Vagina (tissue), 2 donors: ENCODE measurements at regions not wholly inside any gene's neighbourhood (a gene's known extent, or its start where the extent isn't known, plus 50 kb on each side); places are given as distances from the start of the nearest gene placed in this dataset.

Source experiments
- DNase-seq, 2 donors: peaks; one replicate each; pipeline ENCODE4 v3.0.0-alpha.2; 2017; ENCODE audit errors: extremely low spot score in 2 of 2
- H3K27ac ChIP-seq: fragments of 200-600 bp; sonication (generic); one replicate; pipeline ENCODE4 v1.5.1; 2019
- H3K27me3 ChIP-seq: fragments of 200-600 bp; sonication (generic); one replicate; pipeline ENCODE4 v1.5.1; 2019
- H3K36me3 ChIP-seq, 2 donors: fragments of 200-600 bp; sonication (generic); one replicate each; pipeline ENCODE4 v1.5.1; 2017 to 2019
- H3K4me1 ChIP-seq: fragments of 200-600 bp; sonication (generic); one replicate; pipeline ENCODE4 v1.5.1; 2019
- H3K4me3 ChIP-seq, 2 donors: fragments of 200-600 bp; sonication (generic); 1 replicate in 1 of 2; 2 replicates in 1 of 2; pipeline ENCODE4 v1.5.1; 2016 to 2019
- H3K9me3 ChIP-seq: fragments of 200-600 bp; sonication (generic); one replicate; pipeline ENCODE4 v1.5.1; 2019
- CTCF ChIP-seq, 3 experiments: fragments of 450-650 bp in 2 of 3; fragments of 200-600 bp in 1 of 3; sonication (generic) in 1 of 3; IDR thresholded peaks; one replicate each; pipeline ENCODE4 v1.5.1; 2017 to 2019; ENCODE audit warnings: antibody characterized with exemption in 3 of 3, mild to moderate bottlenecking in 2 of 3, moderate library complexity in 2 of 3
- POLR2A ChIP-seq, 2 donors: fragments of 450-650 bp; IDR thresholded peaks; one replicate each; pipeline ENCODE4 v1.6.1; 2017; ENCODE audit warnings: antibody characterized with exemption in 2 of 2, mild to moderate bottlenecking in 2 of 2, moderate library complexity in 2 of 2
- POLR2AphosphoS5 ChIP-seq, 2 donors: sonication (generic); formaldehyde crosslinking; IDR thresholded peaks; one replicate each; pipeline ENCODE4 v1.9.0; 2017; ENCODE audit warnings: antibody characterized with exemption in 2 of 2, mild to moderate bottlenecking in 2 of 2, low read depth in 1 of 2; ENCODE audit not compliant: insufficient read depth in 1 of 2
- intact Hi-C: fragments of 100-400 bp; cut with DNase I; formaldehyde crosslinking; loops from one replicate; pipeline ENCODE4 v1.15.1; 2023

- no peaks in the 10 kb centered on the region for H3K36me3 ChIP-seq
- intact Hi-C loops, result no loop called here
These were observed 726.9 kb upstream of the CHAC2 start for GRCh38 chr2:53040536-53041229.

DNA sequence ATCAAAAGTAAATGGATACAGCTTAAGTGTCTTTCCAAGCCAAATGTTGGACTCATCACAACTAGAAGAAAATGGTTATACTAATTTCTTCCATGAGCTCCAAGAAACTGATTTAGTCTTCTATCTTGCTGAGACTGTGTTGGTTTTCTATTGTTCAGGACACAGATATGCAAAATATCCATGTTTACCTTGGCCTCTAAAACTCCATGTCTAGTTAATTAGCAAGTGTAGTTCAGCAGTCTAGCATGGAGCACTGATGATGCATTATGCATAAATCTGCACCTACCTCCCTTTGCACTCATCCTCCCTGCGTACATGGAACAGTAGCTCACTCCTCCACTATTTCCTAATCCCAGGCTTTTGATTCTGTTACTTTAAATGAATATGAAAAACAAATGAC is 731.4 kb upstream of the CHAC2 start:
- no peaks in the 10 kb centered on the region for H3K9me3 ChIP-seq
- H3K27ac ChIP-seq, result no peak overlapping the region
- no peak for DNase-seq
- H3K4me3 ChIP-seq, result no peak overlapping the region
- no peaks in the 10 kb centered on the region for H3K36me3 ChIP-seq
- no peaks in the 10 kb centered on the region for H3K4me1 ChIP-seq
- intact Hi-C loops, result no loop called here
- TF ChIP-seq CTCF (IDR thresholded peaks at IDR 0.05), result no peak
- no peak for TF ChIP-seq POLR2A (IDR thresholded peaks at IDR 0.05)
- no peak for TF ChIP-seq POLR2AphosphoS5 (IDR thresholded peaks at IDR 0.05; ENCODE audit: insufficient read depth in 1 of 2, low read depth in 1 of 2)
- no peaks in the 10 kb centered on the region for H3K27me3 ChIP-seq

More at GRCh38 chr2:53040536-53041229, 726.9 kb upstream of the CHAC2 start:
- TF ChIP-seq POLR2AphosphoS5 (IDR thresholded peaks at IDR 0.05; ENCODE audit: insufficient read depth in 1 of 2, low read depth in 1 of 2) (no peak), POLR2A (IDR thresholded peaks at IDR 0.05) (no peak), CTCF (IDR thresholded peaks at IDR 0.05) (no peak)
- DNase-seq, result no peak
- Histone ChIP-seq H3K9me3 (no peaks in the 10 kb centered on the region), H3K4me1 (no peaks in the 10 kb centered on the region), H3K4me3 (no peak overlapping the region), H3K27ac (no peak overlapping the region), H3K27me3 (no peaks in the 10 kb centered on the region)

DNA sequence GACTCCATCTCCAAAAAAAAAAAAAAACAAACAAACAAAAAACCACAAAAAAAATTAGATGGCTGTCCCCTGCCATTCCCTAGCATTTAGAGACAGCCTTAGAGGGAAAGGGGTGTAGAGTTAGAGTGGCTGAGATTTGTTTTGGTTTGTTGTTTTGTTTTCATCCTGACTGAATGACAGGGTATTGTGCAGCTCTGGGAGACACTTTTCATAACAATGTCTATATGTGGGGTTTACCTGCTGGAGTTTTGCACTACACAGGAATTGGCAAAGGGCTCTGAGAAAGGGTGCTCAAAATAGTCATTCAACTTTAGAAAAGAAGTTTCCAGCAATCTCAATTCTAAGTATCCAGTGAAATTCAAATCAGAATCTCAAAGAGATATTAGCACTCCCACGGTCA is 732.5 kb upstream of the CHAC2 start:
- no peaks in the 10 kb centered on the region for H3K4me1 ChIP-seq
- no peak for TF ChIP-seq CTCF (IDR thresholded peaks at IDR 0.05)
- TF ChIP-seq POLR2A (IDR thresholded peaks at IDR 0.05), result no peak
- no peak for TF ChIP-seq POLR2AphosphoS5 (IDR thresholded peaks at IDR 0.05; ENCODE audit: insufficient read depth in 1 of 2, low read depth in 1 of 2)
- intact Hi-C loops, result no loop called here

GRCh38 chr2:53033411-53033810 is 734.2 kb upstream of the CHAC2 start:
- no peak overlapping the region for H3K4me3 ChIP-seq
- no peak overlapping the region for H3K27ac ChIP-seq
- intact Hi-C loops, result no loop called here
- no peak for TF ChIP-seq POLR2AphosphoS5 (IDR thresholded peaks at IDR 0.05; ENCODE audit: insufficient read depth in 1 of 2, low read depth in 1 of 2)
- no peak for TF ChIP-seq CTCF (IDR thresholded peaks at IDR 0.05)
- TF ChIP-seq POLR2A (IDR thresholded peaks at IDR 0.05), result no peak
- no peaks in the 10 kb centered on the region for H3K4me1 ChIP-seq
- H3K36me3 ChIP-seq, result no peaks in the 10 kb centered on the region
- no peaks in the 10 kb centered on the region for H3K9me3 ChIP-seq
- DNase-seq, result no peak
- H3K27me3 ChIP-seq, result no peaks in the 10 kb centered on the region

More for the DNA sequence above, 732.5 kb upstream of the CHAC2 start:
- H3K4me3 ChIP-seq, result no peak overlapping the region
- no peaks in the 10 kb centered on the region for H3K27me3 ChIP-seq
- no peak overlapping the region for H3K27ac ChIP-seq
- H3K36me3 ChIP-seq, result no peaks in the 10 kb centered on the region
- DNase-seq, result no peak
- no peaks in the 10 kb centered on the region for H3K9me3 ChIP-seq

DNA sequence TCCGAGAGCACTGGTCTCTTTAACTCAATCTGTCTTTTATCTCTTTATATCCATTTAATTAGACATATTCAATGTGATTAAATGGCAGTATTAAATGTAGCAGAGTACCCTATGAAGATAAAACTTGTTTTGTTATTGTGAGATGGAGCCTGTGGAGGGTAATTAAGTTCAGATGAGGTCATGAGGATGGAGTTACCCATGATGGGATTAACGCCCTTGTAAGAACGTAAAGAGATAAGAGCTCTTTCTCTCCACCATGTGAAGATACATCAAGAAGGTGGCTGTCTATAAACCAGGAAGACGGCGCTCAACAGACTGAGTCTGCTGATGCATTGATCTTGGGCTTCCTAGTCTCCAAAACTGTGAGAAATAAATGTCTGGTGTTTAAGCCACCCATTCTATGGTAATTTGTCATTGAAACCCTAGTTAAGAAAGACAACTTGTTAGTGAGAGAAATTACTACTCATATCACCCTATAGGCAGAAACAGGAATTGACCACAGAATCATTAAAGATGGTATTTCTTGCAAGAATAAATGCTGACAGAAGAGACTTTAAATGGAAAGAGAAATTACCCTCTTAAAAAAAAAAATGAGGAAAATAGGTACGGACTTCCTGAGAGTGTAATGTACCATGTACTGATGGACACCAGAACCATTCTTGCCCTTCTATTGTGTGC is 738.7 kb upstream of the CHAC2 start:
- Histone ChIP-seq H3K27ac (no peak overlapping the region), H3K9me3 (no peaks in the 10 kb centered on the region), H3K27me3 (no peaks in the 10 kb centered on the region), H3K4me1 (no peaks in the 10 kb centered on the region), H3K36me3 (no peaks in the 10 kb centered on the region), H3K4me3 (no peak overlapping the region)
- TF ChIP-seq CTCF (IDR thresholded peaks at IDR 0.05) (no peak), POLR2A (IDR thresholded peaks at IDR 0.05) (no peak), POLR2AphosphoS5 (IDR thresholded peaks at IDR 0.05; ENCODE audit: insufficient read depth in 1 of 2, low read depth in 1 of 2) (no peak)
- DNase-seq, result no peak
- intact Hi-C loops, result no loop called here
